Stimulated activated naive CD8-positive, alpha-beta T cell treated with anti-CD3 and anti-CD28 coated beads, Interleukin-15, Interleukin-2, amounts not matched to agents 100 ng/mL and 50 ng/mL, for 24 hours (primary cell): ENCODE measurements at regions not wholly inside any gene's neighbourhood (a gene's known extent, or its start where the extent isn't known, plus 50 kb on each side); places are given as distances from the start of the nearest gene placed in this dataset.

Source experiments
- H3K27ac Mint-ChIP-seq: one replicate; pipeline ENCODE4 v1.8.0; 2021; ENCODE audit warnings: mild to moderate bottlenecking, mixed read lengths
- H3K27me3 Mint-ChIP-seq: one replicate; pipeline ENCODE4 v1.8.0; 2021; ENCODE audit warnings: mixed read lengths
- H3K36me3 Mint-ChIP-seq: one replicate; pipeline ENCODE4 v1.8.0; 2021; ENCODE audit warnings: low read depth, mixed read lengths
- H3K4me1 Mint-ChIP-seq: one replicate; pipeline ENCODE4 v1.8.0; 2021; ENCODE audit warnings: low read depth, mixed read lengths
- H3K4me3 Mint-ChIP-seq: one replicate; pipeline ENCODE4 v1.8.0; 2021; ENCODE audit warnings: mild to moderate bottlenecking, mixed read lengths
- H3K9me3 Mint-ChIP-seq: one replicate; pipeline ENCODE4 v1.8.0; 2021; ENCODE audit warnings: mixed read lengths

GRCh38 chr4:129167640-129168260 lies 71.8 kb downstream of the C4orf33 start:
- Mint-ChIP-seq H3K9me3 (no peaks in the 10 kb centered on the region), H3K27ac (no peak overlapping the region), H3K4me3 (no peak overlapping the region), H3K27me3 (peaks cover 31% of the 10 kb centered on the region), H3K4me1 (no peaks in the 10 kb centered on the region), H3K36me3 (no peaks in the 10 kb centered on the region)

GRCh38 chr4:129172181-129172580 lies 76.2 kb downstream of the C4orf33 start:
- Mint-ChIP-seq H3K27me3 (peaks cover 28% of the 10 kb centered on the region), H3K36me3 (no peaks in the 10 kb centered on the region), H3K4me3 (no peak overlapping the region), H3K27ac (no peak overlapping the region), H3K4me1 (no peaks in the 10 kb centered on the region), H3K9me3 (no peaks in the 10 kb centered on the region)

- no peaks in the 10 kb centered on the region for H3K36me3 Mint-ChIP-seq
- no peak overlapping the region for H3K27ac Mint-ChIP-seq
- no peaks in the 10 kb centered on the region for H3K4me1 Mint-ChIP-seq
- H3K27me3 Mint-ChIP-seq, result peaks cover 17% of the 10 kb centered on the region
- no peaks in the 10 kb centered on the region for H3K9me3 Mint-ChIP-seq
- no peak overlapping the region for H3K4me3 Mint-ChIP-seq
Measured at GRCh38 chr4:129176864-129177263, 80.9 kb downstream of the C4orf33 start.

GRCh38 chr4:129179276-129179675 lies 83.3 kb downstream of the C4orf33 start:
- H3K4me1 Mint-ChIP-seq, result no peaks in the 10 kb centered on the region
- no peaks in the 10 kb centered on the region for H3K36me3 Mint-ChIP-seq
- H3K27ac Mint-ChIP-seq, result no peak overlapping the region
- no peak overlapping the region for H3K4me3 Mint-ChIP-seq
- H3K27me3 Mint-ChIP-seq, result peaks cover 6% of the 10 kb centered on the region
- H3K9me3 Mint-ChIP-seq, result no peaks in the 10 kb centered on the region

GRCh38 chr4:129189630-129190029 lies 93.7 kb downstream of the C4orf33 start:
- H3K27me3 Mint-ChIP-seq, result peaks cover 11% of the 10 kb centered on the region

GRCh38 chr4:129193357-129194100 lies 97.6 kb downstream of the C4orf33 start:
- H3K27ac Mint-ChIP-seq, result no peak overlapping the region
- H3K4me1 Mint-ChIP-seq, result no peaks in the 10 kb centered on the region
- H3K36me3 Mint-ChIP-seq, result no peaks in the 10 kb centered on the region
- no peaks in the 10 kb centered on the region for H3K9me3 Mint-ChIP-seq
- H3K27me3 Mint-ChIP-seq, result peaks cover 13% of the 10 kb centered on the region
- H3K4me3 Mint-ChIP-seq, result no peak overlapping the region

More at GRCh38 chr4:129189630-129190029, 93.7 kb downstream of the C4orf33 start:
- Mint-ChIP-seq H3K4me3 (no peak overlapping the region), H3K36me3 (no peaks in the 10 kb centered on the region), H3K27ac (no peak overlapping the region), H3K9me3 (no peaks in the 10 kb centered on the region), H3K4me1 (no peaks in the 10 kb centered on the region)

- no peaks in the 10 kb centered on the region for H3K36me3 Mint-ChIP-seq
- no peaks in the 10 kb centered on the region for H3K9me3 Mint-ChIP-seq
- H3K27me3 Mint-ChIP-seq, result peaks cover 7% of the 10 kb centered on the region
- no peak overlapping the region for H3K4me3 Mint-ChIP-seq
- H3K27ac Mint-ChIP-seq, result no peak overlapping the region
- no peaks in the 10 kb centered on the region for H3K4me1 Mint-ChIP-seq
Measured at GRCh38 chr4:129208481-129208880, 112.5 kb downstream of the C4orf33 start.

- no peaks in the 10 kb centered on the region for H3K9me3 Mint-ChIP-seq
- H3K27ac Mint-ChIP-seq, result no peak overlapping the region
- H3K4me3 Mint-ChIP-seq, result no peak overlapping the region
- H3K27me3 Mint-ChIP-seq, result peaks cover 4% of the 10 kb centered on the region
- no peaks in the 10 kb centered on the region for H3K36me3 Mint-ChIP-seq
- H3K4me1 Mint-ChIP-seq, result no peaks in the 10 kb centered on the region
Measured at GRCh38 chr4:129213692-129214091, 117.7 kb downstream of the C4orf33 start.

- Mint-ChIP-seq H3K36me3 (no peaks in the 10 kb centered on the region), H3K4me3 (no peak overlapping the region), H3K27me3 (no peaks in the 10 kb centered on the region), H3K9me3 (no peaks in the 10 kb centered on the region), H3K4me1 (no peaks in the 10 kb centered on the region), H3K27ac (no peak overlapping the region)
Measured at GRCh38 chr4:129218360-129218759, 122.4 kb downstream of the C4orf33 start.

GRCh38 chr4:129218897-129219296 lies 122.9 kb downstream of the C4orf33 start:
- no peaks in the 10 kb centered on the region for H3K9me3 Mint-ChIP-seq
- H3K4me3 Mint-ChIP-seq, result no peak overlapping the region
- no peaks in the 10 kb centered on the region for H3K4me1 Mint-ChIP-seq
- H3K27ac Mint-ChIP-seq, result no peak overlapping the region
- H3K27me3 Mint-ChIP-seq, result no peaks in the 10 kb centered on the region
- H3K36me3 Mint-ChIP-seq, result no peaks in the 10 kb centered on the region

GRCh38 chr4:129220254-129220653 lies 124.3 kb downstream of the C4orf33 start:
- Mint-ChIP-seq H3K36me3 (no peaks in the 10 kb centered on the region), H3K4me3 (no peak overlapping the region), H3K27ac (no peak overlapping the region), H3K27me3 (no peaks in the 10 kb centered on the region), H3K9me3 (no peaks in the 10 kb centered on the region), H3K4me1 (no peaks in the 10 kb centered on the region)

- H3K4me1 Mint-ChIP-seq, result no peaks in the 10 kb centered on the region
- no peak overlapping the region for H3K27ac Mint-ChIP-seq
- no peak overlapping the region for H3K4me3 Mint-ChIP-seq
- peaks cover 7% of the 10 kb centered on the region for H3K27me3 Mint-ChIP-seq
- H3K36me3 Mint-ChIP-seq, result no peaks in the 10 kb centered on the region
- H3K9me3 Mint-ChIP-seq, result no peaks in the 10 kb centered on the region
Measured at GRCh38 chr4:129223945-129224344, 128.0 kb downstream of the C4orf33 start.

GRCh38 chr4:129230846-129231245 lies 134.9 kb downstream of the C4orf33 start:
- Mint-ChIP-seq H3K27ac (no peak overlapping the region), H3K4me3 (no peak overlapping the region)

GRCh38 chr4:129231945-129232588 lies 136.1 kb downstream of the C4orf33 start:
- no peaks in the 10 kb centered on the region for H3K9me3 Mint-ChIP-seq
- H3K36me3 Mint-ChIP-seq, result no peaks in the 10 kb centered on the region
- H3K4me1 Mint-ChIP-seq, result no peaks in the 10 kb centered on the region
- no peak overlapping the region for H3K27ac Mint-ChIP-seq
- H3K4me3 Mint-ChIP-seq, result no peak overlapping the region
- H3K27me3 Mint-ChIP-seq, result peaks cover 19% of the 10 kb centered on the region

More at GRCh38 chr4:129230846-129231245, 134.9 kb downstream of the C4orf33 start:
- no peaks in the 10 kb centered on the region for H3K36me3 Mint-ChIP-seq
- no peaks in the 10 kb centered on the region for H3K4me1 Mint-ChIP-seq
- H3K9me3 Mint-ChIP-seq, result no peaks in the 10 kb centered on the region
- peaks cover 19% of the 10 kb centered on the region for H3K27me3 Mint-ChIP-seq

GRCh38 chr4:129232589-129233337 lies 136.8 kb downstream of the C4orf33 start:
- H3K9me3 Mint-ChIP-seq, result no peaks in the 10 kb centered on the region
- no peaks in the 10 kb centered on the region for H3K4me1 Mint-ChIP-seq
- no peak overlapping the region for H3K27ac Mint-ChIP-seq
- peaks cover 15% of the 10 kb centered on the region for H3K27me3 Mint-ChIP-seq
- no peak overlapping the region for H3K4me3 Mint-ChIP-seq
- H3K36me3 Mint-ChIP-seq, result no peaks in the 10 kb centered on the region
